ENCODE measurements at regions not wholly inside any gene's neighbourhood (a gene's known extent, or its start where the extent isn't known, plus 50 kb on each side); places are given as distances from the start of the nearest gene placed in this dataset.

- no peak for DNase-seq
Measured at GRCh38 chr4:19009881-19010280, 988.3 kb upstream of the LCORL start.

GRCh38 chr4:19005211-19005610 is 983.7 kb upstream of the LCORL start:
- DNase-seq: no peak

- no peak for DNase-seq
Measured at GRCh38 chr4:19002170-19002569, 980.6 kb upstream of the LCORL start.

GRCh38 chr4:18999595-18999994 is 978.0 kb upstream of the LCORL start:
- no peak for DNase-seq

- DNase-seq: no peak
Measured at GRCh38 chr4:18981234-18981615, 959.7 kb upstream of the LCORL start.

- no peak for DNase-seq
Measured at GRCh38 chr4:18980516-18981233, 959.1 kb upstream of the LCORL start.

- DNase-seq: no peak
Measured at GRCh38 chr4:18976884-18977283, 955.3 kb upstream of the LCORL start.

GRCh38 chr4:18975916-18976808 is 954.6 kb upstream of the LCORL start:
- no peak for DNase-seq

- DNase-seq: no peak
Measured at GRCh38 chr4:18973296-18973695, 951.7 kb upstream of the LCORL start.

- DNase-seq: no peak
Measured at GRCh38 chr4:18961879-18962278, 940.3 kb upstream of the LCORL start.

GRCh38 chr4:18961266-18961665 is 939.7 kb upstream of the LCORL start:
- no peak for DNase-seq

- no peak for DNase-seq
Measured at GRCh38 chr4:18957716-18958115, 936.2 kb upstream of the LCORL start.

- no peak for DNase-seq
Measured at GRCh38 chr4:18954538-18954937, 933.0 kb upstream of the LCORL start.

GRCh38 chr4:18953613-18954012 is 932.1 kb upstream of the LCORL start:
- no peak for DNase-seq

GRCh38 chr4:18945464-18945863 is 923.9 kb upstream of the LCORL start:
- DNase-seq: no peak

GRCh38 chr4:18942874-18943273 is 921.3 kb upstream of the LCORL start:
- no peak for DNase-seq

GRCh38 chr4:18938343-18939099 is 917.0 kb upstream of the LCORL start:
- DNase-seq: no peak

GRCh38 chr4:18937746-18938145 is 916.2 kb upstream of the LCORL start:
- DNase-seq: no peak

- DNase-seq: no peak
Measured at GRCh38 chr4:18937080-18937479, 915.5 kb upstream of the LCORL start.

GRCh38 chr4:18935659-18936345 is 914.2 kb upstream of the LCORL start:
- DNase-seq: no peak

GRCh38 chr4:18934197-18934596 is 912.6 kb upstream of the LCORL start:
- DNase-seq: no peak

GRCh38 chr4:18932730-18933339 is 911.3 kb upstream of the LCORL start:
- DNase-seq: no peak

Measured in DMS79 treated with DMSO at 0.1 percent for 48 hours (cell line).